NCI-H526 (cell line): ENCODE measurements at regions not wholly inside any gene's neighbourhood (a gene's known extent, or its start where the extent isn't known, plus 50 kb on each side); places are given as distances from the start of the nearest gene placed in this dataset.
A peak's percentile ranks its signal among the peaks of the same experiment; 100 is the strongest.
"Not testable (repeated sequence)": the region's sequence is repeated elsewhere in the genome, so short reads cannot be mapped to it uniquely, and the experiment has no call there.

Source experiments
- DNase-seq, 2 experiments: peaks; one replicate each; lab custom pipeline; 2025; lab: John Stamatoyannopoulos, UW

DNA sequence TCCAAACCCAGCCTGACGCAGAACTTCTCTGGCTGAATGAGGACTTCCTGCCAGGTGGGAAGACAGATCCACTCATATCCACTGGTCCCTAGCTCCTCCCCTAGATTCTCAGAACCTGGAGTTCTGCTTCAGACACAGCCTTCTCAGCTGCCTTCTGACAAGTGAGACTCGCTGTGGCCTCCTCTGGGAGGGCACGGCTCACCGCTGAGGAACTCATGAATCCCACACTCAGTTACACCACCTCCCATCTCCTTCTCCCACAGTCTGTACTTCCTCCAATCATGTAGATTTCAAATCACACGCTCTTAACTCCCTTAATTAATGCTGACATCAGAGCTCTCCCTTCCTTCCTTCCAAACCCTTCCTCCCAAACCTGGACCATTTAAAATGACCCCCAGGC is 86.4 kb upstream of the TMEM45B start:
- peak in 1 of 2 experiments; percentile 56 for DNase-seq

DNA sequence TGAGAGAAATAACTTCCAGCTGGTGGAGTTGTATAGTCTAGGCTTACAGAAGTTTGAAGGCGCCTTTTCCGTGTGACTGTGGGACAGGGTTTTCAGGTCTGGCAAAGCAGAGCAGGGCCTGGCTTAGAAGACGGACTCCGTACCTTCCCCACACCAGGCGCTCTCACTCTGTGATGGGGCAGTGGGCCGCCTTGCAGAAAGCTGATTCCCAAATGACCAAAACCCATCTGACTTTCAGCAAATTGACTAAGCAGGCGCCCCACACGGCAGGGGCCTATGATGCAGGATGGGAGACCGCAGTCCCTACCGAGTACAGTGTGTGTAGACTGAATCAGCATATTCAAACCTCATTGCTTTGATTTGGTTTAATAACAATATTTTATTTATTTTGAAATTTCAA is 85.8 kb upstream of the TMEM45B start:
- no peak for DNase-seq

DNA sequence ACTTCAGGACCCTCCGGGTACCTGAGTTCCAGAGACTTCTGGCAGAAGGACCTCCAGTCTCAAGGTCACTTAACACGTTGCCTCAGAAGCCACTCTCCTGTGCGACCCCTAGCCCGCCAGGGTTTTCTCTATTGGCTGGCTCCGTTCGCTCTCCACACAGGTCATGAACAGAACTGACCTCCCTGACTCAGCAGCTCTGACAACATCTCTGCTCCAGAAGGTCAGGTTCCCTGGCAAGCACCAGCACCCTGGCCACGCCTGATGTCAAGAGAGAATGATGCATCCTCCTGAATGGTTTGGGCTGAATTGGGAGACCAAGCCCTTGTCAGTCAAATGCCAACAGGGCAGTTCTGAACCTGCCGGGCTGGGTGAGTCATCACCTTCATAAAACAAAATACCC is 84.3 kb upstream of the TMEM45B start:
- no peak for DNase-seq

DNA sequence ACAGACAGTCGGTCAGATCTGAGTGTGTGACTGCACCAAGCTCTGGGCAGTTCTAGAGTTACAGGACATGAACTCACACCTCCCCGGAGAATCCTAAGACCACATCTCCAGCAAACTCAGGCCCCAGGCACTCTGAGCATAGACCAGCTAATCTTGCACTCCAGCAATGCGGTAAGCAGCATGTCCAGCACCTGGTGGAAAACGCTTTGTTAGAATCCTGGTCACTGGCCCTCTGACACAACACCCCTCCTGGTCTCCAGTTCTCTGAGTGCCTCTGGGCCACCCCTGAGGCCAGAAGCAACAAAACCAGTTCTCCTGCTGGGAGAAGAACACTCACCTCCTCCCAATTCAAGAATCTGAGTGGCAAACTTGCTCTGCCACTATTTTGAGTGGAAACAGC is 82.7 kb upstream of the TMEM45B start:
- no peak for DNase-seq

DNA sequence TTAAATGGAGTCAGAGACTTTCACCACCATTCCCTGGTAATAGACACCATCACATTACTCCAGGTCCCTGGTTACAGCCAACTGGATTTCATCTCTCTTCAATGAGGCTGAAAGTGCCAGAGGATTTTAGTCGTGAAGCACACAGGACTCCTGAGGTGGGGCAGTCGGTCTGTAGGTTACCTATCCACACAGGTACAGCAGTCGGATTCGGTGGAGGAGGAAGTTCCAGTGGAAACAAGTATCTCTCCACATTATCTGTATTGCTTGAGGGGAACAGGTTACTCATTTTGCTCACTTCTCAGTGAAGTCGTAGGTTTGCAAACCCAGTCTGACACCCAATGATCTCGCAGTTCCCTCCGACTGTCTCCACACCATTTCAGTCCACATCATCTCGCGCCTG is 82.3 kb upstream of the TMEM45B start:
- DNase-seq, result no peak

DNA sequence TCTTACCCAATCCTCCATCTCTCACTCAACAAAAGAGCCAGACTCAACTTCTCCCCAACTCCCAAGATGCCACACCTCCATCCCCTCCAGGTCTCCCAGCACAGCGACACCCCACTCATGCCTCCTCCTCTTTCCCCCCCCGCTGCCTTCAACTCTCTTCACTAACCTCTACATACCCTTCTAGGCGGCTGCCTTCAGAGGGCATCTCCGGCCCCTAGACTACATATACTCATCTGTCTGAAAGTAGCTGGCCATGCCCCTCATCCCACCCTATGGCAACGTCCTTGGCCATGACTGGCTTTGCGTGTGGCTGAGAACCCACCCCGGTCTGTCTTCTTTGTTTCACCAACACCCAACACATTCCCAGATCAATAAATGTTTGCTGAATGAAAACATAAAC is 81.7 kb upstream of the TMEM45B start:
- DNase-seq, result no peak

DNA sequence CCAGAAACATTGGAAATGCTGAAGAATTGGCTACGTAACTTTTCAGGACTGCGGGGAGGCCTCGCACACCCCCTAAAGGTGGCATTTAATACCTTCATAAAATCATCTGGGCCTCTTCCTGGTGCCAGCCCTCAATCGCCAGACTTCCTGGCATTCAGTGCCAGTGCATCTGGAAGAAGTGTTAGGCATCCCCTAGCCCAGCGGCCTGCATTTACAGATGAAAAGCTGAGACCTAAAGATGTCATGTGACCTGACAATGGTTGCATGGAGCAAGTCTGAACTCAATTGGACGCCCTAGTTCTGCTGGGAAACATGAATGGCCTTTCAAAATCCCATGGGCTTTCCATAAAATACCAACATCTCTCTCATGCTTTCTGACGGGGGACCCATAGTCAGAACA is 81.0 kb upstream of the TMEM45B start:
- DNase-seq, result no peak

DNA sequence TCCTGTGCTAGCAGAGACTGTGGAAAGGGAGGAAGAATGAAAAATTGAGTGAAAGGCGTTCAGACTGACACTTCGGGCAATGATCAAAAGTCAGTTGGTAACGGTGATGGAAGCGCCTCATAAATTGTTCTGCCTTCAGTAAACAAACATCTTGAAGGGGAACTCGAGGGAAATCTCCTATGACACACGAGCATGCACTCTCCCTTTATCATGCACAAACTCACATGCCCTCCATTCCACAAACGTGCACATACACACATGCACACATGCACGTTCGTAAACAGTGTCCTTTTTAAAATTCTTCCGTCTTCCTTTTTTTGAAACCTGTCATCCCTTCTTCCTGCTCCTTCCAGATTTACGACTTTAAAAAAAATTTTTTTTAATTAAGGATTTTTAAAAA is 77.8 kb upstream of the TMEM45B start:
- no peak for DNase-seq

DNA sequence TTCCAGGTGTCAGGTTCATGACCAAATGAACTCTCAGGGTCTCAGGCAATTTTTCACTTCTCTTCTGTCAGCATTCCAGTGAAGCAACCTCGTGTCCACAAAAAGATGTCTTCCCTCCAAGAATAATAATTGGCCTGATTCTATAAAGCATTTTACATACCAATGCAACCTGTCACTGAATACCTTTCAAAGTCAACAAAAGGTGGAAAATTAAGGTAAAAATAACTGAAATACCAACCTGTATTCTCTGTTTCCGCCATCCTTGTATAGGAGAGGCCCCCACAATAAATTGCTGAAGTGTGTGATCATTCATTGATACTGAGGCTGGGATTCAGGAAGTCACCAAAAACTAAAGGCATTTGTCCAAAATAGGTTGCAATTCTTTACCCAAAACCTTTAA is 77.4 kb upstream of the TMEM45B start:
- DNase-seq, result no peak

DNA sequence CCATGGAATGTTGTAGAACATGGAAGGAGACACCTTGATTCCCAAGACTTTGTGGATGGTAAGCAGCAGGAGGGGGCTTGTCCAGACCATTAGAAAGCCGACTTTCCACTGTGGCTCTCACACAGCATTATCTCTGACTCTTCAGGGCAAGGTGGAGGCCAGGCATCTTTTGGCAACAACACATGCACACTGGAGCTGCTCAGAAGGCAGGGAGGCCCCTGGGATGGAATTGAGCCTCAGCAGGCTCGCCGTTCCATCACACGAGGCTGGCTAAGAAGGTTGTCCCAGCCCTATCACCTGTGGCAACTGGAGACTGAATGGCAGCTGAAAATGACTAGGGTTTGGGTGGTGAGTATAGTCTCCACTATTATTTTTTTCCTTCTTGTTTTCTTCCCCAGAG is 76.3 kb upstream of the TMEM45B start:
- DNase-seq, result no peak

DNA sequence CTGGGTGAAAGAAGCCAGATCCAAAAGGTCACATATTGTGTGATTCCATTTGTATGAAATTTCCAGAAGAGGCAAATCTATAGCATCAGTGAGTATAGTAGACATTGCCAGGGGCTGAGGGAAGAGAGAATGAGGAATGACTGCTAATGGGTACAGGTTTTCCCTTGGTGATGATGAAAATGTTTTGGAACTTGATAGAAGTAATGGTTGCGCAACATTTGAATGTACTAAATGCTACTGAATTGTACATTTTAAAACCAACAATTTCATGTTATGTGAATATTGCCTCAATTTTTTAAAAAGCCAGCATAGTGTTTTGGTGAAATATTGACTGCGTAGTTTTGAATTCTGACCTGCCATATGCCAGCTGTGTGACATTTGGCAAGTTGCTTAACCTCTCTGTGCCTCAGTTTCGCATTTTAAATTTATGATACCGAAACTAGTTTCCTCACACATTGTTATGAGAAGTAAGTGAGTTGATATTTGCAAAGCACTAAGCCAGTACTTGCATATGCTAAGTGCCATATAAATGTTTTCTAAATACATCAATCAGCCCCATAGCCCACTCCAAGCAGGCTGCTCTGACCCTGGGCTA is 75.4 kb upstream of the TMEM45B start:
- no peak for DNase-seq

DNA sequence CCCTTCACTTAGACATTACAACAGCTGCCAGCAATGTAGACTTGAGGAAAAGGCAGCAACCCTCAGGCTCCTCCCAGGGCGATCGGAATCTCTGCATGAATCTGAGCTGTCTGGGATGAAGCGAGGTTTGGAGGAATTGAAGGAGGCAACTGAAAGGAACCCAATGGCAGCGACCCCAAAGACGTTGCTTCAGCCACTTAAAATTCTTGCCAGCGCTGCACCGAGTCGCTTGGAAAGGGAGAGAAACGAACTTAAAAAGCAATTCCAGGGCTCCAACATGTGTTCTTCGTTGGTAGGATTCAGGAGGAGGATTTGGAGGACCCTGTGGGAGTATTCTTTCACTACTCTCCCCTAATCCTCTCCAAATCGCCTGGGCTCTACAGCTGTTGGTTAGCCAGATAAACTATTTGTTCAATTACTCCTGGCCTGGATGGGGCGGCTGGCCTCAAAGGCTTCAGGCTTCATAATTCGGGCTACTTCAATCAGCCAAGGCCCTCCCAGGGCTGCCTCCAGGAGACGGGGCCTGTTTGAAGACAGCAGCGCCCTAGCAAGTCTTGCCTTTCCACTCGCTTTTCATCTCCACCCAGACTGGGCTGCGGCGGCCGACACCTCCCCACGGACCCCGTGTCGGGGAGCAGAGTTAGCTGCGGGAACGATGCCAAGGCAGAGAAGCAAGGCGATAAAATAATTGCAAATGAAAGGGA is 72.4 kb upstream of the TMEM45B start:
- no peak for DNase-seq

DNA sequence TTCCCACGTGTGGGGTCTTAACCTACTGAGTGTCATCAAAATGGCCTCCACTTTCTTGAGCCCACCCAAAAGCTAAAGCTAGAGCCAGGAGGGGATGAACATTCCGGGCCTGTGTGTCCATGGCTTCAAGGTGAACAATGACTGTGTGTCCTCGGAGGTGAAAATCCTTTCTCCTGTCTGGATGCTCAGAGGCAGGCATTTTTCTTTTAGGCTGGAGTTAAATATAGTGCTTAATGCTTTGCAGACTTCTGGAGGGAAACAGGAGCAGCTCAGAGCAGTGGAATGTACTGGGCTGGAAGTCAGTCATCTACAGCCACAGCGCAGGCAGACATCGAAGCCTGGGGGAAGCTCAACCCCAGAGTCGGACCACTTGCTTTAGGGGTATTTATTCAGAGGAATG is 68.6 kb upstream of the TMEM45B start:
- DNase-seq, result no peak

DNA sequence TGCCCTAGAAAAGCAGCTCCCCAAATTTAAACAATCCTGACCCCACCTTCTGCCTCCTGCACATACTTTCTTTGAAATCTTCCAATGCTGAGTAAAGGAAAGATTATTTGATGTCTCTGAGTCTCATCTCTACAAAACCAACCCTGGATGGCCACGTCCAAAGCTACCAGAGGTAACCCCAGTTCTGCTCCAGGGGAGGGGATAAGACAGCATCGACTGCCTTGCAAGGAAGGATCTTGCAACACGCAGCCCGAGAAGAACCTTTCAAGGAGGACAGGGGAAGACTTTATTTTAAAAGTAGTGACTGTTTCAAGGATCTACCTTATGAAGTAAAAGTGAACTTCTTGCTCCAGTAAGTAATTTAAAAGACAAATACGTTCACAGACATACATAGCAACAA is 66.5 kb upstream of the TMEM45B start:
- no peak for DNase-seq

DNA sequence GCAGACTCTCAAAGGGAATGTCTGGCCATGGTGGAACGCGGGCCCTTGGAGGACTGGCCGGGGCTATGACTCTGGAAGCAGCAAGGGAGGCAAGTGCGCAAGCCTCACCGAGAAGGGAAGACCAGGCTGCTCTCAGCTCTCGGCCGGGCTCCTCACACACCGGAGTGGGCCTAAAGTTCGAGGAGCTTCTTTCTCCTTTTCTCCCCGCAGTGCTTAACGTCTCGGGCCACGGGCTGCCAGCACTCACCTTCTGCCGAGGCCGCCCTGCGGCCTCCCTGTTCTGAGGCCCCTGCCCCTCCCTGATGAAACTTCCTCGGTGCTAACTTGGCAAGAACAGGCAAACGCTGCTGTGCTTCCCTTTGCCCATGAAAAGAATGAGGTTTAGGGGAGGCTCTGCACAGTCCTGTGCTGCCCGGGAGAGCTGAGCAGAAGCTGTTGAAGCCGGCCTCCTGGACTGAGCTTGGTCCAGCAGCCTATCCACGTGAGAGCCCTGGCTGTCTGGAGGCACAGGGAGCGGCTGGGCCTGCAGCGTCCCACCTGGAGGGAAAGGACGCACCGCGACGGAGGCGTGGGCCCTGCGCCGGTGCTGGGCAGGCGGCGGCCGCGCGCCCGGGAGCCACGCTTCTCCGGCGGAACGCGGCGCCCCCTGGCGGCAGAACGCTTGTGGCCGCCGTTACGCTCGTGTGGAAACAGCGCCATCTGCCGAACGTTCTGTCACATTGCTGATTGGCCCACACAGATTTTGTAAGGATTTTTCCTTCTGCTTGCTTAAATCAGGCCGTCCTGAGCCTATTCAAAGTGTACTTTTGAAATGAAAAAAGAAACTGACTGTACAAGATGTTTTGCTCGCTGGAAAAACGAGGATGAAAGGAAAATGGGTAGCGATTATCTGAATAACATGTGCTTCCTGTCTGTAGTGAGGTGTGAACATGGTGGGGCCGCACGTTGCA is 65.0 kb upstream of the TMEM45B start:
- peak; percentile 70 to 97 for DNase-seq

DNA sequence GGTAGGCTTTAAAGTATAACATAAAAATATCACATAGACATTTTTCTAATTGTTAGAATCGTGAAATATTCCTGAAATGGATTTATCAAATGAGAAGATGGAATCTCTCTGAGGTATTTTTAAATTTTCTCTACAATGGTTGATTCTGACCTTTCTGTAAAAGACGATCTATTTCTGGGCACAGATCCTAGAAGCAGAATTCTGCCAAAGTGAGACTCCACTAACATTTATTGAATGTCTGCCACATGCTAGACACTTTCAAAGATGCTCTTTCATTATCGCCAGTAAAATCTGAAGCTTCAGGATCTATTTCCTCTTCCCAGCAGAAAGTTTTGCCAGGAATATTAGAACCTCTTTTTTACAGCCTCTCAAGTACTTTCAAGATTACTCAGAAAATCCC is 64.1 kb upstream of the TMEM45B start:
- no peak for DNase-seq

DNA sequence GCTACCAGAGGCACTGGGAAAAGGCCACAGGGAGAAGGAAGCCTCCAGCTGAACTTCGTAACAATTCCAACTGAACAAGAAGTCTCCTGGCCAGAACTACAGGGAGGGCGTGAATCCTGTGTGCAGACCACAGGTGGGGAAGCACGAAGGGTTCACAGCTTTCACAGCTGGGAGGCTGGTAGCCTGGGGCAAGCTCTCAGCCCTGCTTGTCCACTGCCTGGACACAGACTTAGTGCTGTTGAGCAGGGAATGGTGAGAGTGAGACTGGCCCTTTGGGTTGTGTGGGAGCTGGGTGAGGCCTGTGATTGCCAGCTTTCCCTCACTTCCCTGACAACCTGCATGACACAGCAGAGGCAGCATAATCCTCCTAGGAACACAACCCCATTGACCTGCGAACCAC is 52.1 kb upstream of the TMEM45B start:
- DNase-seq, result not testable (repeated sequence)

DNA sequence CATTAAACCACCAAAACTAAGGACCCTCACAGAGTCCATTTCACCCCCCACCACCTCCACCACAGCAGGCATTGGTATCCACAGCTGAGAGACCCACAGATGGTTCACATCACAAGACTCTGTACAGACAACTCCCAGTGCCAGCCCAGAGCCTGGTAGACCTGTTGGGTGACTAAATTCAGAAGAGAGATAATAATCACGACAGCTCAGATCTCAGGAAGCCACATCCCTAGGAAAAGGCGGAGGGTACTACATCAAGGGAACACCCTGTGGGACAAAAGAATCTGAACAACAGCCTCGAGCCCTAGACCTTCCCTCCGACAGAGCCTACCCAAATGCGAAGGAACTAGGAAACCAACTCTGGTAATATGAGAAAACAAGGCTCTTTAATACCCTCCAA is 51.4 kb upstream of the TMEM45B start:
- not testable (repeated sequence) for DNase-seq
